Tibial nerve (tissue), 4 donors: ENCODE measurements at regions not wholly inside any gene's neighbourhood (a gene's known extent, or its start where the extent isn't known, plus 50 kb on each side); places are given as distances from the start of the nearest gene placed in this dataset.

Source experiments
- DNase-seq, 2 donors: peaks; one replicate each; pipeline ENCODE4 v3.0.0-alpha.2; 2019; ENCODE audit warnings: low spot score in 2 of 2
- H3K27ac ChIP-seq, 4 donors: fragments of 200-600 bp; sonication (generic) in 3 of 4; one replicate each; pipeline ENCODE4 v1.5.1; 2017 to 2019; ENCODE audit warnings: mild to moderate bottlenecking in 1 of 4
- H3K27me3 ChIP-seq, 2 donors: fragments of 200-600 bp; sonication (generic) in 1 of 2; one replicate each; pipeline versions ENCODE4 v1.5.1 to v1.6.0; 2017 to 2019
- H3K36me3 ChIP-seq, 3 donors: fragments of 200-600 bp; sonication (generic); one replicate each; pipeline ENCODE4 v1.5.1; 2018 to 2019
- H3K4me1 ChIP-seq, 4 donors: fragments of 200-600 bp; sonication (generic) in 3 of 4; one replicate each; pipeline ENCODE4 v1.5.1; 2017 to 2019
- H3K4me3 ChIP-seq, 4 donors: fragments of 200-600 bp; sonication (generic) in 3 of 4; one replicate each; pipeline ENCODE4 v1.5.1; 2017 to 2019; ENCODE audit warnings: mild to moderate bottlenecking in 1 of 4, moderate library complexity in 1 of 4
- H3K9me3 ChIP-seq, 4 donors: fragments of 200-600 bp; sonication (generic) in 3 of 4; one replicate each; pipeline ENCODE4 v1.5.1; 2017 to 2019
- CTCF ChIP-seq, 5 experiments: fragments of 200-600 bp in 3 of 5; fragments of 450-650 bp in 2 of 5; sonication (generic) in 3 of 5; IDR thresholded peaks; one replicate each; pipeline ENCODE4 v1.5.1; 2016 to 2019; ENCODE audit warnings: antibody characterized with exemption in 5 of 5, mild to moderate bottlenecking in 3 of 5, moderate library complexity in 2 of 5
- EP300 ChIP-seq, 2 donors: sonication (generic); formaldehyde crosslinking; IDR thresholded peaks; one replicate each; pipeline ENCODE4 v1.6.1; 2017; ENCODE audit warnings: antibody characterized with exemption in 2 of 2, mild to moderate bottlenecking in 1 of 2
- POLR2A ChIP-seq, 2 donors: fragments of 450-650 bp; IDR thresholded peaks; one replicate each; pipeline ENCODE4 v1.6.1; 2017; ENCODE audit warnings: antibody characterized with exemption in 2 of 2, mild to moderate bottlenecking in 2 of 2, moderate library complexity in 2 of 2
- WGBS, 2 donors: methylation state at CpG; one replicate each; pipeline ENCODE4 v1.1.5; 2018; 5-methylcytosine and 5-hydroxymethylcytosine counted together

DNA sequence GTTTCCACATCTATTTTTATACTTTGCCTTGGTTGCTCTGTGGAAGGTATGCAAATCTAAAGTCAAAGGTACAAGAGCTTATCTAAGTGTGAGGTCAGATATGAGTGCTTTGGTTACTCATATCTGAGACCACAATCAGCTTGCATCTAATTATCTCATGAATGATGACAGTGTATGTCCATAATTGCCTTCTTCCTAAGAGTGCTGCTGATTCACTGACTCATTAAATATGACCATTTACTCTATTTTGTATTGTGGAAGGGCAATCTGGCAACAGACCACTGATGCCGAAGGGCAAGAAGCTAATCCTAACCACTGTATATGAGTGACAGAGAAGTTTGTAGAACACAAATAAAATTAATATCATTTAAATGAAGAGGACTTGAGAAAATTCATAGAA is 1190.2 kb upstream of the AGA start:
- DNase-seq: no peak
- 65 to 66% methylated on average over 1 of the region's 1 CpG for WGBS, 2 donors
- Histone ChIP-seq H3K36me3 (no peaks in the 10 kb centered on the region), H3K4me1 (no peaks in the 10 kb centered on the region), H3K27me3 (no peaks in the 10 kb centered on the region), H3K4me3 (no peak overlapping the region), H3K27ac (no peak overlapping the region), H3K9me3 (peaks cover 0 to 3% (median 0%) of the 10 kb centered on the region in 4 donors)
- TF ChIP-seq CTCF (IDR thresholded peaks at IDR 0.05): no peak
- TF ChIP-seq EP300 (IDR thresholded peaks at IDR 0.05): no peak
- no peak for TF ChIP-seq POLR2A (IDR thresholded peaks at IDR 0.05)

DNA sequence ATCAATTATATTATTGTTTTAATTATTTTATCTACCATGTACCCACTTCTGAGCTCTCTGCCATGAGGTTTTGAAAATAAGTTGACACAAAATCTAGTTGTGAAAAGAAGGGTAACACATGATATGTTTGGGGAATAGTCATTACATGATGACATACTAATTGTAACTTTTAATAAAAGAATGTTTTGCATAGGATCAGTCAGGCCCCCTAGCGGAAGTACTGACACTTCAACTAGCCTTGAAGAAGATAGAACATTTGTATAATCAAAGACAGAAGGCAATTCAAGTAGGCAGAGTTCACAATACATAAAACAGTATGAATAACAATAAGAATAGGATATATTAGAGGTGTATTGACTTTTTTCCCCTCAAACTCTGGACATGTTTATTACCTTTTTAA is 1191.0 kb upstream of the AGA start:
- Histone ChIP-seq H3K27ac (no peak overlapping the region), H3K4me1 (no peaks in the 10 kb centered on the region), H3K36me3 (no peaks in the 10 kb centered on the region), H3K4me3 (no peak overlapping the region), H3K27me3 (no peaks in the 10 kb centered on the region), H3K9me3 (no peaks in the 10 kb centered on the region)
- no peak for DNase-seq
- TF ChIP-seq EP300 (IDR thresholded peaks at IDR 0.05) (no peak), POLR2A (IDR thresholded peaks at IDR 0.05) (no peak), CTCF (IDR thresholded peaks at IDR 0.05) (no peak)
- WGBS, 2 donors: 52 to 70% methylated on average over 1 of the region's 1 CpG

GRCh38 chr4:178664621-178665020 is 1222.4 kb upstream of the AGA start:
- WGBS, 2 donors: 81 to 83% methylated on average over 1 of the region's 1 CpG
- TF ChIP-seq CTCF (IDR thresholded peaks at IDR 0.05) (no peak), POLR2A (IDR thresholded peaks at IDR 0.05) (no peak), EP300 (IDR thresholded peaks at IDR 0.05) (no peak)
- Histone ChIP-seq H3K4me3 (no peak overlapping the region), H3K9me3 (no peaks in the 10 kb centered on the region), H3K36me3 (no peaks in the 10 kb centered on the region), H3K4me1 (no peaks in the 10 kb centered on the region), H3K27ac (no peak overlapping the region), H3K27me3 (no peaks in the 10 kb centered on the region)
- DNase-seq: no peak

DNA sequence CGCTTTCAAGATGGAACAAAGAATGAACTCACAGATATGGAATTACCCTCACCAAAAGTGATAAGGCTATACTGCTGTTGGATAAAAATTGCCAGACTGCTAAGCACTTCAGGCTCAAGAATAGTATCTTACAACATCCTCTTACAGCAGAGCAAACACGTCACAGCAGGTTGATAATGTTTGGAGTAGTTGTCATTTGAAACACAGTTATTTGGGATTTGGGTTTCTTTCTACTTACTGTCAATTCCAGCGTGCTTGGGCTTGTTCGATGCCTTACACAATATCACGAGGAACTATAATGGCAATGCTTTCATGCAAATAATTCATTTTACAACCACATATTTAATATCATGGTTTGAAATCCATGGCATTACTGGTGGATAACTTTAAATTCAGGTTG is 1223.7 kb upstream of the AGA start:
- no peaks in the 10 kb centered on the region for H3K9me3 ChIP-seq
- WGBS, 2 donors: 88 to 95% methylated on average over 5 of the region's 5 CpGs
- H3K27ac ChIP-seq: no peak overlapping the region
- TF ChIP-seq POLR2A (IDR thresholded peaks at IDR 0.05): no peak
- H3K36me3 ChIP-seq: no peaks in the 10 kb centered on the region
- no peak for DNase-seq
- no peak overlapping the region for H3K4me3 ChIP-seq
- no peaks in the 10 kb centered on the region for H3K4me1 ChIP-seq
- H3K27me3 ChIP-seq: no peaks in the 10 kb centered on the region

GRCh38 chr4:178671766-178672165 is 1229.5 kb upstream of the AGA start:
- Histone ChIP-seq H3K36me3 (no peaks in the 10 kb centered on the region), H3K4me1 (no peaks in the 10 kb centered on the region), H3K9me3 (no peaks in the 10 kb centered on the region), H3K4me3 (no peak overlapping the region), H3K27me3 (no peaks in the 10 kb centered on the region), H3K27ac (no peak overlapping the region)
- WGBS, 2 donors: 85 to 90% methylated on average over 4 of the region's 4 CpGs
- TF ChIP-seq POLR2A (IDR thresholded peaks at IDR 0.05): no peak
- TF ChIP-seq EP300 (IDR thresholded peaks at IDR 0.05): no peak
- no peak for TF ChIP-seq CTCF (IDR thresholded peaks at IDR 0.05)
- no peak for DNase-seq

DNA sequence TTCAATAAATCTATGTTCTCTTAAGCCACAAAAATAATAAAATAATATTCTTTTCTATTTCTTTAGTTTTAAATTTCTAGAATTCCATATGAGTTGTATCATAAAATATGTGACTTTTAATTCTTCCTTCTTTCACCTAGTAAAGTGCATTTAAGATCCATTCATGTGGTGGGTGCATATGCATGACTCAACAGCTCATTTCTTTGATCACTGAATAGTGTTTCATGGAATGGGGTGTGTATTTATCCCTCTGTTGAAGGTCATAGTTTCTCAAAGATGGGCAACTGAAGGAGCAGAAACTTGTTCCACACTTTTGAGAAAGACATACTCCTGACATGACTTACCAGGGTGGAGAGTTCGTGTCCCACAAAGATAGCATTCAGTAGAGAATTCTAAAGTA is 1230.3 kb upstream of the AGA start:
- H3K27ac ChIP-seq: no peak overlapping the region
- H3K36me3 ChIP-seq: no peaks in the 10 kb centered on the region
- no peak for TF ChIP-seq EP300 (IDR thresholded peaks at IDR 0.05)
- no peak for TF ChIP-seq CTCF (IDR thresholded peaks at IDR 0.05)
- no peak for TF ChIP-seq POLR2A (IDR thresholded peaks at IDR 0.05)
- no peaks in the 10 kb centered on the region for H3K9me3 ChIP-seq
- no peaks in the 10 kb centered on the region for H3K27me3 ChIP-seq
- no peak overlapping the region for H3K4me3 ChIP-seq
- DNase-seq: no peak
- H3K4me1 ChIP-seq: no peaks in the 10 kb centered on the region
- 62 to 73% methylated on average over 1 of the region's 1 CpG for WGBS, 2 donors
